HepG2 (cell line): ENCODE measurements at regions not wholly inside any gene's neighbourhood (a gene's known extent, or its start where the extent isn't known, plus 50 kb on each side); places are given as distances from the start of the nearest gene placed in this dataset.

Experiments used
- BHLHE40 ChIP-seq: IDR thresholded peaks from 2 replicates; pipeline ENCODE4 v1.6.1; 2011; ENCODE audit warnings: low read length, improper control_type of control experiment
- PAF1 ChIP-seq: IDR thresholded peaks from 2 replicates; pipeline ENCODE4 v1.6.1; 2016; ENCODE audit warnings: missing genetic modification reagents, missing compliant biosample characterization
- POLR2AphosphoS2 ChIP-seq: IDR thresholded peaks from 2 replicates; pipeline ENCODE4 v1.6.1; 2011; ENCODE audit warnings: low read depth, low read length, improper control_type of control experiment
- RAD21 ChIP-seq: fragments of 450-650 bp; formaldehyde crosslinking; IDR thresholded peaks from 2 replicates; pipeline ENCODE4 v1.5.0; 2020; ENCODE audit warnings: mild to moderate bottlenecking
- SMC3 ChIP-seq: IDR thresholded peaks from 2 replicates; pipeline ENCODE4 v1.6.1; 2011; ENCODE audit warnings: low read length, improper control_type of control experiment
- SRF ChIP-seq: IDR thresholded peaks from 2 replicates; pipeline ENCODE4 v1.6.1; 2011; ENCODE audit warnings: mild to moderate bottlenecking, low read depth, low read length, moderate library complexity
- ZFP1 ChIP-seq: IDR thresholded peaks from 2 replicates; pipeline ENCODE4 v1.6.1; 2016
- ZNF547 ChIP-seq: sonication (generic); formaldehyde crosslinking; IDR thresholded peaks from 2 replicates; pipeline ENCODE4 v1.5.1; 2020; ENCODE audit warnings: mild to moderate bottlenecking, missing genetic modification reagents
- TF ChIP-seq, protein P1 (sequence below), 2 experiments: fragments of 450-650 bp in 1 of 2; sonication (generic) in 1 of 2; formaldehyde crosslinking; IDR thresholded peaks; 2 replicates each; pipeline versions ENCODE4 v1.5.0 to v1.8.0; 2020 to 2022; ENCODE audit warnings: mild to moderate bottlenecking in 1 of 2, missing genetic modification reagents in 1 of 2
- TF ChIP-seq, protein P2 (sequence below): sonication (generic); formaldehyde crosslinking; IDR thresholded peaks from 2 replicates; pipeline ENCODE4 v1.5.0; 2020; ENCODE audit warnings: mild to moderate bottlenecking, missing genetic modification reagents, moderate library complexity

DNA sequence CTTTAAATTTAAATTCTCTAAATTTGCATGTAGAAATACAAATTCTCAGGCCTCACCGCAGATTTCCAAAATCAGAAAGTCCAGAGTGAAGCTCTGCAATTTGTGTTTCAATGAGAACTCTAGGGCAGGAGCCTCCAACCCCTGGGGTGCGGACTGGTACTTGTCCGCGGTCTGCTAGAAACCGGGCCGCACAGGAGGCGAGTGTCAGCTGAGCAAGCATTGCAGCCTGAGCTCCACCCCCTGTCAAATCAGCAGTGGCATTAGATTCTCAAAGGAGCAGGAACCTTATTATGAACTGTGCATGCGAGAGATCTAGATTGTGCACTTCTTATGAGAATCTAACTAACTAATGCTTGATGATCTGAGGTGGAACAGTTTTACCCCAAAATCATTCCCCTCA is 203.0 kb upstream of the PCSK2 start:
- TF ChIP-seq RAD21 (no peak), ZNF547 (CRISPR knock-in tag) (no peak), PAF1 (CRISPR knock-in tag) (no peak), SRF (no peak), BHLHE40 (no peak), POLR2AphosphoS2 (no peak), SMC3 (no peak), ZFP1 (CRISPR knock-in tag) (no peak)
- TF ChIP-seq, protein P1, sequence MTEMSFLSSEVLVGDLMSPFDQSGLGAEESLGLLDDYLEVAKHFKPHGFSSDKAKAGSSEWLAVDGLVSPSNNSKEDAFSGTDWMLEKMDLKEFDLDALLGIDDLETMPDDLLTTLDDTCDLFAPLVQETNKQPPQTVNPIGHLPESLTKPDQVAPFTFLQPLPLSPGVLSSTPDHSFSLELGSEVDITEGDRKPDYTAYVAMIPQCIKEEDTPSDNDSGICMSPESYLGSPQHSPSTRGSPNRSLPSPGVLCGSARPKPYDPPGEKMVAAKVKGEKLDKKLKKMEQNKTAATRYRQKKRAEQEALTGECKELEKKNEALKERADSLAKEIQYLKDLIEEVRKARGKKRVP (CRISPR knock-in tag; IDR thresholded peaks at IDR 0.05), result no peak
- TF ChIP-seq, protein P2, sequence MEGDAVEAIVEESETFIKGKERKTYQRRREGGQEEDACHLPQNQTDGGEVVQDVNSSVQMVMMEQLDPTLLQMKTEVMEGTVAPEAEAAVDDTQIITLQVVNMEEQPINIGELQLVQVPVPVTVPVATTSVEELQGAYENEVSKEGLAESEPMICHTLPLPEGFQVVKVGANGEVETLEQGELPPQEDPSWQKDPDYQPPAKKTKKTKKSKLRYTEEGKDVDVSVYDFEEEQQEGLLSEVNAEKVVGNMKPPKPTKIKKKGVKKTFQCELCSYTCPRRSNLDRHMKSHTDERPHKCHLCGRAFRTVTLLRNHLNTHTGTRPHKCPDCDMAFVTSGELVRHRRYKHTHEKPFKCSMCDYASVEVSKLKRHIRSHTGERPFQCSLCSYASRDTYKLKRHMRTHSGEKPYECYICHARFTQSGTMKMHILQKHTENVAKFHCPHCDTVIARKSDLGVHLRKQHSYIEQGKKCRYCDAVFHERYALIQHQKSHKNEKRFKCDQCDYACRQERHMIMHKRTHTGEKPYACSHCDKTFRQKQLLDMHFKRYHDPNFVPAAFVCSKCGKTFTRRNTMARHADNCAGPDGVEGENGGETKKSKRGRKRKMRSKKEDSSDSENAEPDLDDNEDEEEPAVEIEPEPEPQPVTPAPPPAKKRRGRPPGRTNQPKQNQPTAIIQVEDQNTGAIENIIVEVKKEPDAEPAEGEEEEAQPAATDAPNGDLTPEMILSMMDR (CRISPR knock-in tag), result no peak
